Choroid plexus epithelial cell (primary cell): ENCODE measurements at regions not wholly inside any gene's neighbourhood (a gene's known extent, or its start where the extent isn't known, plus 50 kb on each side); places are given as distances from the start of the nearest gene placed in this dataset.
"Not testable (repeated sequence)": the region's sequence is repeated elsewhere in the genome, so short reads cannot be mapped to it uniquely, and the experiment has no call there.

Source experiments
- DNase-seq: peaks from one replicate; pipeline ENCODE4 v3.0.0-alpha.2; 2010; ENCODE audit warnings: low read depth
- H3K4me3 ChIP-seq: 2 replicates; pipeline ENCODE4 v1.5.1; 2011; ENCODE audit warnings: low read depth, mild to moderate bottlenecking, control low read depth, low read length, moderate library complexity
- TF ChIP-seq, protein P1 (sequence below): conservative IDR thresholded peaks from 2 replicates; pipeline ENCODE4 v1.5.1; 2011; ENCODE audit warnings: low read depth, mild to moderate bottlenecking, control low read depth, inconsistent platforms, low read length, moderate library complexity

DNA sequence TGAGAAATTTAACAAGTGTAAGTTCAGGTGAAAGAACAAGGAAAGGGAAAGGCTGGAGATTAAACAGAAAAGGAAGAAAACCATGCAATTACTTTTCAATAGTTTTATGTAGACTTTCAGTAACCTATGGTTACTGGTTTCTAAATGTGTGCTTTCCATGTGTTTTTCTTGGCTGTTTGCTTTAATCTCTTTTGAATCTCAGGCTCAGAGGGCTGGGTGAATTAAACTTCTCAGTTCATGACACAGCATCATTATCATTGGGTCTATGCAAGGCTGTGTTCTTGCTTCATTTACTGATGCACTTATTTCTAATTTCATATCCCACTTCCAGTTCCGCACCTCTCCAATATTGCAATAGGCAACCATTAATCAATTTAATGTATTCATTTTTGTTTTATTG lies 266.5 kb upstream of the UGT8 start:
- no peak for DNase-seq
- no peak overlapping the region for H3K4me3 ChIP-seq
- TF ChIP-seq, protein P1, sequence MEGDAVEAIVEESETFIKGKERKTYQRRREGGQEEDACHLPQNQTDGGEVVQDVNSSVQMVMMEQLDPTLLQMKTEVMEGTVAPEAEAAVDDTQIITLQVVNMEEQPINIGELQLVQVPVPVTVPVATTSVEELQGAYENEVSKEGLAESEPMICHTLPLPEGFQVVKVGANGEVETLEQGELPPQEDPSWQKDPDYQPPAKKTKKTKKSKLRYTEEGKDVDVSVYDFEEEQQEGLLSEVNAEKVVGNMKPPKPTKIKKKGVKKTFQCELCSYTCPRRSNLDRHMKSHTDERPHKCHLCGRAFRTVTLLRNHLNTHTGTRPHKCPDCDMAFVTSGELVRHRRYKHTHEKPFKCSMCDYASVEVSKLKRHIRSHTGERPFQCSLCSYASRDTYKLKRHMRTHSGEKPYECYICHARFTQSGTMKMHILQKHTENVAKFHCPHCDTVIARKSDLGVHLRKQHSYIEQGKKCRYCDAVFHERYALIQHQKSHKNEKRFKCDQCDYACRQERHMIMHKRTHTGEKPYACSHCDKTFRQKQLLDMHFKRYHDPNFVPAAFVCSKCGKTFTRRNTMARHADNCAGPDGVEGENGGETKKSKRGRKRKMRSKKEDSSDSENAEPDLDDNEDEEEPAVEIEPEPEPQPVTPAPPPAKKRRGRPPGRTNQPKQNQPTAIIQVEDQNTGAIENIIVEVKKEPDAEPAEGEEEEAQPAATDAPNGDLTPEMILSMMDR: no peak

DNA sequence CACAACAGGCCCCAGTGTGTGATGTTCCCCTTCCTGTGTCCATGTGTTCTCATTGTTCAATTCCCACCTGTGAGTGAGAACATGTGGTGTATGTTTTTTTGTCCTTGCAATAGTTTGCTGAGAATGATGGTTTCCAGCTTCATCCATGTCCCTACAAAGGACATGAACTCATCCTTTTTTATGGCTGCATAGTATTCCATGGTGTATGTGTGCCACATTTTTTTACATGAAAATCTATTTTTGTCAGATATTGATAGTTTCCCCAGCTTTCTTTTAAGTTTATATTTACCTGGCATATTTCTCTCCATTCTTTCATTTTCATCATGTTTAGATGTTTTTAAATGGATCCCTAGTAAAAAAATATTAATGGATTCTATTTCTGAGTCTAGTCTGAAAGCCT lies 264.2 kb upstream of the UGT8 start:
- not testable (repeated sequence) for DNase-seq, H3K4me3 ChIP-seq

DNA sequence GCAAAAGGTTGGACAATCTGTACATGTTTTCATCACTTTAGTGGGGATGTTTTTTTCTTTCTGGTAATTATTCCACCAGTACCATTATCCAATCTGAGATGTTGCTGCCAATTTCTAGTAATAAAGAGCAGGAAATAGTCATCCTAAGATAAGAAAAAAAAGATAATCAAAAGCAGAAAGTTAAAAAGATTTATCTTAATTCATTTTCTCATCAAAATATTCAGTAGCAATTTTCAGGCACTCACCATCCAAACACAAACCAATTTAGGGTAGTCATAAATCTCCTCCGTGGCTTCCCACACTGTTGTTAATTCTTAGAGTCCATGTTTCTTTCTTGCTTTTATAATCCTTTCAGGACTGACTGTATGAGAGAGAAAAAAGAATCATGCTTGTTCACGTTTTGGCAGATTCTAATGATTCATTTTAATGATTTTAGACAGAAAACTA lies 263.7 kb upstream of the UGT8 start:
- TF ChIP-seq, protein P1: no peak
- DNase-seq: no peak
- H3K4me3 ChIP-seq: no peak overlapping the region

DNA sequence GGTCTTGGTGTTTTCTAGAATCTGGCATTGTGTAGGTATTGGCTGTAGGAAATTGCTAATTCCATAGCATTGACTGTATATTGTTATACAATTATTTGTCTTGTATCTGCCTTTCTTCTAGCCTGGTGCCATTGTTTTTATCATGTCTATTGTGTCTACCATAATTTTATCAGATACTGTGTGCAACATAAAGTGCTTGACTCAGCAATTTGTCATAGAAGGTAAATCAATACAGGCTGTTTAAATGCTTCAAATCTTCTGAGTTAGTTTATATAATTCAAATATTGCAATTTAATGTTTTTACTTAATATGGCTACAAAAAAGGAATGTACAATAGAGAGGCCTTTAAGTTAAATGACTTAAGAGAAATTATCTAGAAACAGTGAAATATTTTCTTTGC lies 263.3 kb upstream of the UGT8 start:
- DNase-seq: no peak
- TF ChIP-seq, protein P1: no peak
- H3K4me3 ChIP-seq: no peak overlapping the region

DNA sequence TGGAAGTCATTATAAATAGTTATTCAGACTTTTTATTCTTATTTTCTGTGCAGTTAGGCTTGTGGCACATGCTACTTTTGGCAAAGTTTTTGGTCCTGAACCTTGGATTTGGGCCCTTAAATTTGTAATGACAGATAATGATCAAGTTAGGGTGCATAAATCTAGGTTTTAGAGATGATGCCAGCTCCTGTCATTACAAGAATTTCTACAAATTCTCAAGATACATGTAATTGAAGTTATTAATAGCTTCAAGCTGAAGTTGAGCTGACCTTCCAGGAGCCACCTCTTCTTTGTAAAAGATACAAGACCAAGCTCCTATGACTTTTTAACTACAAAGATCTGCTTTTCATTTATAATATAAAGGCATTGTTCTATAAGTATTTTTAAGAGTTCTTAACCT lies 255.6 kb upstream of the UGT8 start:
- TF ChIP-seq, protein P1: no peak
- DNase-seq: no peak

DNA sequence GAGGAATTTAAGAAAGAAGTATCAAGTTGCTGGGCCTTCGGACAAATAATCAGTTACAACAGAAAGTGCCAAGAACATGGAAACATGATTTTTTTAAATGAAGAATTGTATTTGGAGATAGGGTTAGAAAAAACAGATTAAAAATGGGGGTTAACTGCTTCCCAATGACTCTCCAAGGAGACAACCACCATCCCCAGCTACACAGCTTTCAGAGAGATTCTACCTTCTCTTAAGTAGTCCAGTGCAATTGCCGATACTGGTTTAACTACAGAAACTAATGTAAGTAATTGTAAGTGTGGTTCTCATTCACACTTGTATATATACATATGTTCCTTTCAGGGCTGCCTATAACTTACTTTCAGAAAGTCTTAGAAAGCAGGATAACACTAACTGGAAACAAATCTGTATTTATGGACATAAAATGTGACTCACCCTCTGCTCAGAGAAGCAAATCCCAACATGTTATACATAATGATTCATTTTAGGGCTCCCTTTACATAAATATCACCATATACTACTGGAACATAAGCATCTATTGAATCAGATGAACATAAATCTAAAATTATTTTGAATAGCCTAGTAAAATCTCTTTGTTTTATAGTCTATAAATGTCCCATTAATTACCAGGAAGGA lies 248.9 kb upstream of the UGT8 start:
- TF ChIP-seq, protein P1: no peak
- peak; percentile 33 for DNase-seq
- H3K4me3 ChIP-seq: no peak overlapping the region

More for the DNA sequence above, 255.6 kb upstream of the UGT8 start:
- H3K4me3 ChIP-seq: no peak overlapping the region

DNA sequence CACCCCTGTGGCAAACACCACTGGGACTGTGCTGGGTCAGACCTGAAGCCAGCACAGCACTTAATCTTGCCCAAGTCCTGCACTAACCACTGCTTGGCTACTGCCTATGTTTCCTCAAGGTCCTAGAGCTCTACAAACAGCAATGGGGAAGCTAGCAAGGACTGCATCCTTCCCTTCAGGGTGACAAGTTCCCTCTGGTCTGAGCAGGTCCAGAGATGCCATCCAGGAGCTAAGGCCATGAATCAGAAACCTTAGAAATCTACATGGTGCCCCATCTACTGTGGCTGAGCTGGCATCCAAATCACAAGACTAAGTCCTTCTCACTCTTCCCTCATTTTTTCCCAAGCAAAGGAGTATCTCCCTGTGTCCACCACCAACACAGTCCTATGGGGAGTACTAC lies 239.7 kb upstream of the UGT8 start:
- H3K4me3 ChIP-seq: no peak overlapping the region
- no peak for DNase-seq
- TF ChIP-seq, protein P1: no peak
